CD4-positive, alpha-beta T cell treated with Interleukin-15 for 1 hour (primary cell): ENCODE measurements at regions not wholly inside any gene's neighbourhood (a gene's known extent, or its start where the extent isn't known, plus 50 kb on each side); places are given as distances from the start of the nearest gene placed in this dataset.
A peak's percentile ranks its signal among the peaks of the same experiment; 100 is the strongest.

ENCODE experiments used
- DNase-seq: peaks from one replicate; pipeline ENCODE4 v3.0.0-alpha.2; 2020

GRCh38 chr6:144335311-144335861, 50.3 kb downstream of the UTRN start:
- DNase-seq = no peak

- DNase-seq = peak; percentile 71
These were observed 50.8 kb downstream of the UTRN start for GRCh38 chr6:144335914-144336313.

- peak; percentile 30 for DNase-seq
These were observed 51.8 kb downstream of the UTRN start for GRCh38 chr6:144336900-144337299.

- no peak for DNase-seq
These were observed 53.3 kb downstream of the UTRN start for GRCh38 chr6:144338474-144338873.

GRCh38 chr6:144338951-144339700, 54.0 kb downstream of the UTRN start:
- DNase-seq = no peak

GRCh38 chr6:144339859-144340452, 54.8 kb downstream of the UTRN start:
- DNase-seq = no peak

GRCh38 chr6:144340541-144341371, 55.6 kb downstream of the UTRN start:
- no peak for DNase-seq

GRCh38 chr6:144341831-144342527, 56.8 kb downstream of the UTRN start:
- no peak for DNase-seq

GRCh38 chr6:144343701-144344428, 58.7 kb downstream of the UTRN start:
- peak; percentile 66 for DNase-seq

- DNase-seq = no peak
These were observed 59.5 kb downstream of the UTRN start for GRCh38 chr6:144344646-144345045.

GRCh38 chr6:144345451-144345850, 60.3 kb downstream of the UTRN start:
- DNase-seq = no peak

- DNase-seq = no peak
These were observed 61.7 kb downstream of the UTRN start for GRCh38 chr6:144346719-144347447.

GRCh38 chr6:144347448-144347759, 62.3 kb downstream of the UTRN start:
- DNase-seq = no peak

GRCh38 chr6:144347933-144348332, 62.8 kb downstream of the UTRN start:
- DNase-seq = no peak

GRCh38 chr6:144349690-144350527, 64.8 kb downstream of the UTRN start:
- DNase-seq = no peak

- no peak for DNase-seq
These were observed 65.4 kb downstream of the UTRN start for GRCh38 chr6:144350528-144350880.

GRCh38 chr6:144351379-144352127, 66.4 kb downstream of the UTRN start:
- DNase-seq = no peak

GRCh38 chr6:144352331-144352730, 67.2 kb downstream of the UTRN start:
- DNase-seq = no peak

- DNase-seq = no peak
These were observed 68.8 kb downstream of the UTRN start for GRCh38 chr6:144353871-144354314.

- no peak for DNase-seq
These were observed 74.6 kb downstream of the UTRN start for GRCh38 chr6:144359783-144360182.
